ENCODE measurements at regions not wholly inside any gene's neighbourhood (a gene's known extent, or its start where the extent isn't known, plus 50 kb on each side); places are given as distances from the start of the nearest gene placed in this dataset.

- DNase-seq, result no peak
Measured at GRCh38 chr6:98782772-98783171, 51.6 kb upstream of the POU3F2 start.

- no peak for DNase-seq
Measured at GRCh38 chr6:98783578-98783977, 50.8 kb upstream of the POU3F2 start.

Data from activated gamma-delta T cell (primary cell).